Muscle of back (tissue), 3 donors: ENCODE measurements at regions not wholly inside any gene's neighbourhood (a gene's known extent, or its start where the extent isn't known, plus 50 kb on each side); places are given as distances from the start of the nearest gene placed in this dataset.

Experiments
- DNase-seq, 3 donors: peaks; one replicate each; pipeline versions ENCODE4 v3.0.0 to v3.0.0-alpha.2; 2013

DNA sequence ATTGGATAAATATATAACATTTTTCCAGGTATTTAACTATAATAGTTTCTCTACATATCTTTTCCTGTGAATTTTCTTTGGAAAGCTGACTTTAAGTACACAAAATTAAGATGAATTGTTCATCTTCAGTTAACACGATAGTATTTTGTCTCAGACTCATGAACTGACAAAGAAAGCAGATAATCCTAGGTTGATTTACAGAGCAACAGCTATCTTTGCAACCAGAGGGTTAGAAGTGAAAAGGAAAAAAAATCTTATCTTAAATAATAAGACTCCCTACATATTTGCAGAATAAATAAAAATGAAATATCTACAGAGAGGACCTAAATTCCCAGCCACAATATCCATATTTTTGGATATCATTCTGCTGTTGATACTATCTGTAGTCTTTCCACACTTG, 350.2 kb upstream of the GRM7 start:
- DNase-seq, result no peak

DNA sequence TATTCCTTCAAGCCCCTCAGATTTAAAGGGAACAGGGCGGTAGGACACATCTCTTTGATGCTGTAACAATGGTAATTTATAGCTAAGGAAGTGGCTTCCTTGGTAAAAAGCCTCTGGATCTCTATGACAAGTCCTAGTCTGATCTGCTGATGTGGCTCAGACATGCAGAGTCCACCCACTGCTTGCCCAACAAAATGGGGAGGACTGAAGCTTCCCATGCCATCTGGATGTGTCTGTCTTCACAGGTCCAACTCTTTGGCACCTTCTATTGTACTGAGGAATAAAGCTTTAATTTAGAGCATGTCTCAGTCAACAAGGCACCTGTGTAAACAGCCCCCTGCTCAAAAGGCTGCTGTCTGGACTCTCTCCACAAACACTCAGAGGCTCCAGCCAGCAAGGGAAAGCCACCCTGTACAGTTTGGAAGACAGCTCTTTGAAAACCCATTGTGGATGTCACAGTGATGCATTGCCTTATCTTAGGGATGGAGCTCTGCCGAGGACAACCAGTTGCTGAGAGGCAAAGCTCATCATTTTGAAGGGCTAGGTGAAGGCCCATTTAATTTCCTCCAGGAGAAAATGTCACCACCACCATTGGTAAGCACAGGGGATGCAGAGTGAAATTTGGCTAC, 348.6 kb upstream of the GRM7 start:
- no peak for DNase-seq

DNA sequence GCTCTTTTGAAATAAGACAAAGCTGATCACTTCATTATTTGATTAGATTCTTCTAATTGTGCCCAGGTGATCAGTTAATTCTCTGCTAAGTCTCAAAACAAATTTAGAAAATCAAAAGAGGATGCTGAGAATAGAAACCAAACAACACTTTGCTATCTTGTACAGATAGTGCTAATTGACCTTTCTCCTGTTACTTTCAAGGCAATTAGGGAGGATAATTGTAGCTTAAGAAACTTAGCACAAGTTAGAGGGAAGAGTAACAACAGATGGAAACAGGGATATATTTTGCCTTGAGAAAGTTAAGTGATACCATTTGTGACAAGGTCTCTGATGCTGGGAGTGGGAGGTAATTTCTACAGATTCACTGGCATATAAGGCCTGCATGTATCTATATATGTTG, 344.8 kb upstream of the GRM7 start:
- no peak for DNase-seq

DNA sequence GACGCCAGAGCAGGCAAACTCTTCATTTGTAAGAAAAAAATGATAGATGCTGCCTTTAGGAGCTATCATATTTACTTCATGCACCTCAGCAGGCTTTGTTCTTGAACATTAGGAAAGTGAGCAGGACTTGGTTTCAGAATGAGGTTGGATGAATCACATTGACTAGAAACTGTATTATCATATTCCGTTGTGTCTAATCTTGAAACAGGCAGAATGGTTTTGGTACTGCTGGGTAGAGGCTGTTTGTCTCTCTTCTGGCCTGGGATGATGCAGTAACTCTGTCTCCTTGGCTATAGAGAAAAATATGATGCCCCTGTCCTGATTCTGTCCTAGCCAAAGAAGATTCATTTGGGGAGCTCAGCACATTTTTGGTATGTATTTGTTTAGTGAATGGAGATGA, 344.2 kb upstream of the GRM7 start:
- DNase-seq, result no peak

DNA sequence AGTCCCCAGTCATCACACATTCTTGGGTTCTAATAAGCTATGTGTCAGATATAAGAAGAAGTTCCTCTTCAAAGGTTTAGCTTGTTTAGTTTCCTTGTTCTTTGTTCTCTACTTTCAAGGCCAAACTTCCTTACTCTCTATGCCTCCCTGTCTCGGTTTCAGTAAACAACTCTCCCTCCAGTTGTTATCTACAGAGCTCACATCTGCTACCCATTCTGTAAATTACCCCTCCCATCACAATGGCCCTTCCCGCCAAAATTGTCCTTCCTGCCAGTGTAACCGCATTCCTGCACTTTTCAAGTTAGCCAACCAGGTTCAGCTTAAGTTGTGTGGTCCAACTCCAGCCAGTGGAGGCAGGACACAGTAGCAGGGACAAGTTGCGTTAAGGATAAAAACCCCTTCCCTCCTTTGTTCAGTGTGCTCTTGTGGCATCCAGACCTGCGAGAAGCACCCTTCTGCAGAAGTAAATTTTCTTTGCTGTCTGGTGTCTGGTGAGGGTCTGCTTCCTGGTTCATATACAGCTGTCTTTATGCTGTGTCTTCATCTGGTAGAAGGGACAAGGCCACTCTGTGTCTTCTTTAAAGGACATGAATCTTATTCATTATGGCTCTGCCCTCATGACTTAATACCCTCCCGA, 342.1 kb upstream of the GRM7 start:
- no peak for DNase-seq

DNA sequence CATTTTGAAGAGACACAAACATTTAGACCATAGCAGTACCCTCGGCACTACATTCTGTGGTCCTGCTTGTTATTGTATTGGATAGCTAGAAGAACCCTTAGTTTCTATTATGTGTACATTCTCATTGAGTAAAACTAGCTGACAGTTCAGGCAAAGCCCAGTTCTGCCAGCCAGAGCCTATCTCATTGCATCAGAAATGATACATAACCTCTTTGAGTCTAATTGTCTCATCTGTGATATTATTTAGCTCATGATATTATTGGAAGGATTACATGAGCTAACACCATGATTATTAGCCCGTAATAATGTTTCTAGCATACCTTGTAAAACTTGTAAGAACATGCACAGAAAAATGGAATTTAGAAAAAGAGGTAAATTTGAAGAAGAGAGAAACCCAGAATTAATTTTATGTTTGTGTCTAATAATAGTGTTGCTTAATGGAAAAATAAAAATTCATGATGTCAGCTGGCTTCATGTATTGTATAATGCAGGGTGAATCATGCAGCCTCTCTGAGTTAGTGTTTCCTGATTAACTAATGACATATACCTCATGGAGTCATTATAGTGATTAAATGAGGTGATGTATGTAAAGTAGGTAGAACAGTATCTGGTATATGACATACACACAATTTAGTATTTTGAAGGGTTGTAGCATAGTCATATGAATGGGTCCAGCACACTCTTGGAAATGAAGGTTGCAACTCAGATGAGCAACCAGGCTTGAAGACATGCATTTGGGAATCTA, 339.4 kb upstream of the GRM7 start:
- no peak for DNase-seq

DNA sequence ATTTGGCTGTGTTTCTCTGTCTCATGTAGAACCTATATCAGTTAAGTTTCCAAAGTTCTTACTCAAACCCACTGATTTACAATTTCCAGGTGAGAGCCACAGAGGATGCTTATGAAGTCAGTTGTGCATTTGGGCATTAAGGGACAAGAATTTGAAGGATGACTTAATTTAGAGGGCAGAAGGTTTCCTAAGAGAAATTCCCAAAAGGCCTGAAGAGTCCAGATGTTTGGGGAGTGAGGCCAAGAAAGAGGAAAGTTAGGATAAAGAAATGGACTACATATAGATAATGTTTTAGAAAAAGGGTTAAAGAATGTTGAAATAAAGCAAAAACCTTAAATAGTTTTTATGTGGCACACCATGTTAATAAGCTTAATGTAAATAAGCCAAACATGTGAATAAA, 338.7 kb upstream of the GRM7 start:
- DNase-seq, result peak; percentile 10 to 49 (median 15)

DNA sequence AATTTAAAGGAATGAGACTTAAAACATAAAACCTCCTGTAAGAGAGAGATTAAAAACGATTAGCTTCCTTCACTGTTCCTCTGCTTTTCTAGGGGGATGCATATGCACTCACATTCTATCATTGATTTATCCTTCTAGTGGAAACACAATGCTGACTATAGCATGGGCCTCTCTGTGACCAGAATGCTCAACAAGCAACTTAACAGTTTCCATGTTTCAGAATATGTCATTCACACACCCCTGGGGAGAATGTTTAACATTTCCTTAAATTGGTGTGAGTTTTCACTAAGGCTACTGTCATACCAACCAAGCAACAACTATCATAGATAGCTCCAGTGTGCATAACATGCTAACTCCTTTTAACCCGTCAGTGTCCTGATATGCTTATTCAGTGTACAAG, 337.9 kb upstream of the GRM7 start:
- DNase-seq, result no peak

DNA sequence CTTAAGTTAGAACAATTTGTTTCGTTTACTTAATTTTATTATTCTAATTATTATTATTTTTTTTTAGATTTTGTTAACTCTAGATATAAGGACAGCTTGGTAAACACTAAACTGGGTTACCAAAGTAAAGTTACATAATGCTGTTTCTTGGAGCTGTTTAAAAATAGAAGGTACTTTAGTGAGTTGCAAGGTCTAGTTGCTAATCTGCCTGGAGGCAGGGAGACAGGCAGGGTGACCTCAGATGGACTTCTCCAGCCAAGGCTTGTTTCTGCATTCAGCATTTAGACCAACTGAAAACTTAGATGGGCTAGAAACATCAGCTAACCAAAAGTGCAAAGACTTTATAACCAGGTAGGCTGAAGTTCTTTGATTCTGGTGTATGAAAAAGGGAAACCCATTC, 336.4 kb upstream of the GRM7 start:
- DNase-seq, result no peak

DNA sequence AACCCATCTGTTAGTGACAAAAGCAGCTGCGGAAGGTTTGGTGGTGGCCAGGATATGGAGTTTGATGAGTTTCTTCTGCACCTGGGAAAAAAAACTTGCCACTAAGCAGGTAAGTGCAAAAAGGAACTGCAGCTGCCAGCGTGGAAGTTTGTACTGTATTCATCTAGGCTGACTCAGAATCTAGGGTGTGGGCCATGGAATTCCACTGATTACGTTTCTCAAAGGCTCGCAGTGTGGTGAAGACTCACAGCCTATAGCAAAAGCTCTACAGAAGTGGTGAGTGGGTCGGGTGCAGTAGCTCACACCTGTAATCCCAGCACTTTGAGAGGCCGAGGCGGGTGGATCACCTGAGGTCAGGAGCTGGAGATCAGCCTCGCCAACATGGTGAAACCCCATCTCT, 334.6 kb upstream of the GRM7 start:
- DNase-seq, result no peak

DNA sequence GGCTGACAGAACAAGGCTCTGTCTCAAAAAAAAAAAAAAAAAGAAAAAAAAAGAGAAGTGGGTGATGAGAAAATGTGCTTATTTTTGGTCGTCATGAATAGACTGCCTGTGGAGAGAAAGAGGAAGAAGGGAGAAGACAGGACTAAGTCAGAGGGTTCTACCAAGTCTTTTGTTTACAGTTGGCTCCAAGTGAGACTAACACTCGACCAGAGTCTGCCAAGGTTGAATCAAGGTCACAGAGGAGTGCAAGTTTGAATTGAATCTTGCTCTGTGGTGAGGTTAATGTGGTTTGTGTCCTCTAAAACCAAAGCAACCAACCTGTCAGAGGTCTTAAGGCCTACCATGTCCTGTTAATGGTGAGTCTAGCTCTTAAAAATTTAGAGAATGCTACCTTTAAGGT, 334.1 kb upstream of the GRM7 start:
- DNase-seq, result no peak

DNA sequence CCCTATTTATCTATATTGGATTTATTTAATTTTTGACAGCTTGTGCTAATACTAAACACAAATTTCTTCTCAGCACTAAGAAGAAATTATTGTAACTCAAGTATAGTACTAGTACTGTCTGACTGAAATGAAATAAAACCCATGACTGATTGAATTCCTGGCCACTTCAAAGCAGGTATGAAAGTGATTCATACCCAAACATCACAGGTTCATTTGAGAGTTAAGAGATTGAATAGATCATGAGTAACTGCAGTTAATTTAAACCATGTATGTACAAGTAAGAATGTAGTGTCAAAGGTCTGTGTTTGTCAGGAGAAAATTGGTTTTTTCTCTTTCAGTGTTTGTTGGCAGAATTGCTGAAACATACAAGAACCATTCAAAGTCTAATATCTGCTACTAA, 332.0 kb upstream of the GRM7 start:
- no peak for DNase-seq

DNA sequence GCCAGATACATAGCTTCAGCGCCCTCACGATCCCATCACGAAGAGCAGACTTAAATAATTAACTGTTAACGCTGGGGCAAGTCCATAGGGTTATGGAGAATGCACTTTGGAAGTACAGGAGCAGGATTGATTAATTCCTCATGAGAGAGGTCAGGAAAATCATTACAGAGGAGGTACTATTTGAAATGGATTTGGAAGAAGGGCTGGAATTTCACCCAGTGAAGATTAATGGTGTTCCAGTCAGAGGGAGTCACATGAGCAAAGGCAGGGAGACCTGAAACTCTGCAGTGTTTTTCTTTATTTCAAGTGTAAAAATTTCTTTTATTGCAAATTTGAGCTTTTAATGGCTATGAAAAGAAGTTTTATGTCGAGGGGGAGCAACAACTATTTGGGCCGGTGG, 329.8 kb upstream of the GRM7 start:
- no peak for DNase-seq

DNA sequence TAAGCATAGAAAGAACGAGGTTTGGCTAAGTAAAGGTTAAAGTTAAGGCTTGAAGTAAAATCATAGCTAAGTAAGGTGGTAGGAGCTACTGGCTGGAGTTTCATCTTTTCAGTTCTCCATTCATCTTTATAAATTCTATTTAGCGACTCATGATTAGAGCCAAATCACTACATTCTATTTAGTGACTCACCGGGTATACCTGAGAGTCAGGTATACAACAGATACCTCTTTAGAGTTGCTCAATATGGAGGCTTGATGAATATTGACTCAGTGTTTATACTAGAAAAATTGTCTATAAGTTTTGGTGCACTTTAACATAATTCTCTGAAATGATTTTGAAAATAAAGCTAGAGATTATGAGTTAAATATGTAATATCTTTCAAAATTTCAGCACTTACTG, 328.8 kb upstream of the GRM7 start:
- DNase-seq, result no peak

DNA sequence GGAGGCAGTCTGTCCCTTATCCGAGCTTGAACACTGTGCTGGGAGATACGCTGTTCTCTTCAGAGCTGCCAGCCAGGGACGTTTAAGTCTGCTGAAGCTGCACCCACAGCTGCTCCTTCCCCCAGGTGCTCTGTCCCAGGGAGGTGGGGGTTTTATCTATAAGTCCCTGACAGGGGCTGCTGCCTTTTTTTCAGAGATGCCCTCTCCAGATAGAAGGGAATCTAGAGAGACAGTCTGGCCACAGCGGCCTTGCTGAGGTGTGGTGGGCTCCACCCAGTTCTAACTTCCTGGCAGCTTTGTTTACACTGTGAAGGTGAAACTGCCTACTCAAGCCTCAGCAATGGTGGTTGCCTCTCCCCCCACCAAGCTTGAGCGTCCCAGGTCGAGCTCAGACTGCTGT, 319.9 kb upstream of the GRM7 start:
- DNase-seq, result no peak

DNA sequence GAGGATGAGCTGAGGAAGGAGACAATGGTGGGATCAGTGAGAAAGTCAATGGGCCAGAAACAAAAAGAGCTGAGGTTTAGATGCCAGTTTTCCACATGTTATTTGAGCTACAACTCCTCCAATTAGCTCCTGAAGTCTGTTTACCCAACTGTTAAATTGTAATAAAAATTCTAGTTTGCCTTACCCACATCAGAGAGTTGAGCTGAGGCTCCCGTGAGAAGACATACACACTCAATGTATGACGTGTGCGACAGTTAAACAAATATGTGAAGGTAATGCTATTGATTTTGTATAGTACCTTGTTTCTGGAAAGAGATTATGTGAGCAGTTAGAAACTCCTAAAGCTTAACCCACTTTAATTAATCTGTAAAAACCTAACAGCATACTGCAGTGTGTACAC, 318.1 kb upstream of the GRM7 start:
- no peak for DNase-seq

DNA sequence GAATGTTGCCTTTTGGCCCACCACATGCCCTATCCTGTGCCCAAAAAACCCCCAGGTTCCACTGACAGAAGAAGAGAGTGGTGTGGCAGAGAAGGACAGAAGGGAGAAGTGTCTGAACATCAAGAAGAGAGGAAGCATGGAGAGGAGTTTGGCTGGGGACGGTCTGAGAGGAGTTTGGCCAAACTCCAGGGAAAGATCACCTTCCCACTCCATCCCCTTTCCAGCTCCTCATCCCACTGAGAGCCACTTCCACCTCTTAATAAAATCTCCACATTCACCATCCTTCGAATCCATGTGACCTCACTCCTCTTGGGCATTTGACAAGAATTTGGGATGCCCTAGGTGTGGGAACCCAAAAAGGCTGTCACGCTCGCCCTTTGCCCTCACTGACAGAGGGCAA, 311.6 kb upstream of the GRM7 start:
- DNase-seq, result no peak

DNA sequence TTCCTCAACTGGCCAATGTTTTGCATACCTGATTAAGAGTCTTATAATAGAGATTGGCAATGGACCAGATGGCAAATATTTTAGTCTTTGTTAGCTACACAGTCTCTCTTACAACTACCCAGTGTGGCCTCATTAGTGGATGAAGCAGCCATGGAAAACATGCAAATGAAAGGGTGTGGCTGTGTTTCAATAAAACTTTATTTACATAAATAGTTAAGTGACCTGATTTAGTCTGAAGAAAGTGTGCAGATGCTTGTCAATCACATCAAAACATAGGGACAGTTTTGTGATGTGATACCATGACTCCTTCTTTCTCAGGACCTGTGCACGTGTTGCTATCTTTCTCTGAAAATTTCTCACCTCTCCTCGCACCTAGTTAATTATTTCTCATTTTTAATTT, 309.8 kb upstream of the GRM7 start:
- no peak for DNase-seq

DNA sequence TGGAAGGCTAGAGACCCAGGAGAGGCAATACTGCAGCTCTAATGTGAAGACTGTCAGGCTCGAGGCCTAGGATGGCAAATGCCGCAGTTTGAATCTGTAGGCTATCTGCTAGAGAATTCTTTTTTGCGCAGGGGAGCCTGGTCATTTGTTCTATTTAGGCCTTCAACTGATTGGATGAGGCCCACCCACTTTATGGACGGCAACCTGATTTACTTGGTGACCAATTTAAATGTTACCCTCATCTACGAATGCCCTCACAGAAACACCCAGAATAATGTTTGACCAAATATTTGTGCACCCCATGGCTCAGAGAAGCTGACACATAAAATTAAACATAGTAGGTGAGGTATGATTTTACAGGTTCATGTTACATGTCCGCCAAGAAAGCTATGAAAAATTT, 300.7 kb upstream of the GRM7 start:
- DNase-seq, result no peak

DNA sequence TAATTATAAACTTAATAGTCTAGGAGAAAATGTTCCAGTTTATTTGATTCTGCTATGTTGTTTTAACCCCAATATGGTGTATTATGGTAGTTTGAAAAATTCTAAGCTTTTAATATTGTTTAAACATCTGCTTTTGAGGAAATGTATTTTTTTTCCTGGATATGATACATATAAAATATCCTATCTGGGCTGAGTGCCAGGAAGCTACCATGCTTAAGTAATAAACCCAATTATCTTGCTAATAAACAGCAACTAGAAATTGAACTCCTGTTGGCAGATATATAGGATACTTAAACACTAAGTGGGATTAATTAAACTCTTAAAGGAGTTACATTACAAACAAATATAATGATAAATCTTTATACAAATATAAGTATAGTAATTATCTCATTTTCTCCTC, 293.7 kb upstream of the GRM7 start:
- DNase-seq, result no peak

DNA sequence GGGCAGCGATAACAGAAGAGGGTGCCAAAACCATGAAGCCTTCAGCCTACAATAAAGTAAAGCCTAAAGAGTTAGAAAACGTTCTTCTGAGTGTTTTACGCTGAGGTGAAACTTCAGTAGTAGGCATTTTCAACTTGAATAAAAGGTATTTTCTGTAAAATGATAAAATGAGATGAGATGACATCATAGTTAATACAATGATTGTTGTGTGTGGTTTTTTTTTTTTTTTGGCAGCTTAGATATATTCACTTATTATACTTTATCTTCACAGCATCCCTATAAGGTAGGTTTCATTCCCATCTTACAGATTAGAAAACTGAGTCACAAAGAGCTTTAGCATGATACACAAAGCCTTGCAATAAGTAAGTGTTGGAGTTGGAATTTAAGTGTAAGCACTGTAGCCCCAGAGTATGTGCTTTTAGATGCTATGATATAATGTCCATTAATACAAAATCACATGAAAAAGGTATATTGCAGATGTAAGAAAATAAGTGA, 291.9 kb upstream of the GRM7 start:
- no peak for DNase-seq

DNA sequence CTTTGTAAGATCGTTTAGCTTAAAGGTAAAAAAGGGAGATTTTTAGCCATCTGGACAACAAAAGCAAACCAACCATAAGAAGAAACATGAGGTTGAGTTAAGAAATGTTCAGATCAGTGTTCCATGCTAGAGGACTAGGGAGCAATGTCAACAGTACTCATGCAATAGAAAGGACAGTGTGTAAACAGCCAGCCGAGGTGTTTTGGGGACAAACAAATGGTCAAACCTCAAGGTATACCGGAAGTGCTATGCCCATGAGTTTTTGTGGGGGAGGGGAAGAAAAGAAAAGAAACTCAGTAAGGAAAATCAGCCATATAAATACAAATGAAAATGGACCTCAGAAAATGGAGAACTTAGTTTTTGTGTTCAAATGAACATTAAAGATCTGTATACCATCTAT, 289.5 kb upstream of the GRM7 start:
- no peak for DNase-seq

DNA sequence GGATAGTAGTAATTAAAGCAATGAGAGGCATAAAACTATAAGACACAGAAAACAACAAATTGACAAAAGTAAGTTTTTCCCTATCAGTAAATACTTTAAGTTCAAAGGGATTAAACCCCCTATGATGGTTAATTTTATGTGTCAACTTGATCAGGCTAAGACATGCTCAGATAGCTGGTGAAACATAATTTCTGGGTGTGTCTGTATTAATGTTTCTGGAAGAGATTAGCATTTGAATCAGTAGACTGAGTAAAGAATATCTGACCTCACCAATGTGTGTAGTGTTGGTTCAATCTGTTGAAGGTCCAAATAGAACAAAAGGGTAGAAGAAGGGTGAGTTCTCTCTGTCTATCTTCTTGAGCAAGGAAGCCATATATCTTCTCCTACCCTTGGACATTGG, 283.3 kb upstream of the GRM7 start:
- DNase-seq, result no peak

DNA sequence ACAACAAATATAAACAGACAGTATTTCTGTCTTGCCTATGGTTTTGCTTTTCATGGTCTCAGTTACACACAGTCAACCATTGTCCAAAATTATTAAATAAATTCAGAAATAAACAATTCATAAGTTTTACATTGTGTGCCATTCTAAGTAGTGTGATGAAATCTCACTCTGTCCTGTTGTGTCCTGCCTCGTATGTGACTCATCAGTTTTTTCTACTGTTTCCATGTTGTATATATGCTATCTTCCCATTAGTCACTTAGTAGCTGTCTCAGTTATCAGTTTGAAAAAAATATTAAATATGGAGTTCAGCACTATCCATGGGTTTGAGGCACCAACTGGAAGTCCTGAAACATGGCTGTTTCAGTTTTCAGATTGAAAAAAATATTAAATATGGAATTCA, 282.4 kb upstream of the GRM7 start:
- DNase-seq, result no peak
